ENCODE measurements at regions not wholly inside any gene's neighbourhood (a gene's known extent, or its start where the extent isn't known, plus 50 kb on each side); places are given as distances from the start of the nearest gene placed in this dataset.
"Not testable (repeated sequence)": the region's sequence is repeated elsewhere in the genome, so short reads cannot be mapped to it uniquely, and the experiment has no call there.

- Histone ChIP-seq H3K4me3 (no peak overlapping the region), H3K36me3 (no peaks in the 10 kb centered on the region), H3K27me3 (no peaks in the 10 kb centered on the region), H3K4me1 (peaks cover 0 to 26% (median 8%) of the 10 kb centered on the region in 4 donors), H3K9me3 (peaks cover 0 to 8% (median 3%) of the 10 kb centered on the region in 4 donors), H3K27ac (peak overlapping the region in 2 of 4 donors; percentile 76 to 92)
- 93 to 94% methylated on average over 8 of the region's 8 CpGs for WGBS, 2 donors
- TF ChIP-seq EP300 (IDR thresholded peaks at IDR 0.05) (no peak), POLR2A (IDR thresholded peaks at IDR 0.05) (no peak)
- TF ChIP-seq, protein P1, sequence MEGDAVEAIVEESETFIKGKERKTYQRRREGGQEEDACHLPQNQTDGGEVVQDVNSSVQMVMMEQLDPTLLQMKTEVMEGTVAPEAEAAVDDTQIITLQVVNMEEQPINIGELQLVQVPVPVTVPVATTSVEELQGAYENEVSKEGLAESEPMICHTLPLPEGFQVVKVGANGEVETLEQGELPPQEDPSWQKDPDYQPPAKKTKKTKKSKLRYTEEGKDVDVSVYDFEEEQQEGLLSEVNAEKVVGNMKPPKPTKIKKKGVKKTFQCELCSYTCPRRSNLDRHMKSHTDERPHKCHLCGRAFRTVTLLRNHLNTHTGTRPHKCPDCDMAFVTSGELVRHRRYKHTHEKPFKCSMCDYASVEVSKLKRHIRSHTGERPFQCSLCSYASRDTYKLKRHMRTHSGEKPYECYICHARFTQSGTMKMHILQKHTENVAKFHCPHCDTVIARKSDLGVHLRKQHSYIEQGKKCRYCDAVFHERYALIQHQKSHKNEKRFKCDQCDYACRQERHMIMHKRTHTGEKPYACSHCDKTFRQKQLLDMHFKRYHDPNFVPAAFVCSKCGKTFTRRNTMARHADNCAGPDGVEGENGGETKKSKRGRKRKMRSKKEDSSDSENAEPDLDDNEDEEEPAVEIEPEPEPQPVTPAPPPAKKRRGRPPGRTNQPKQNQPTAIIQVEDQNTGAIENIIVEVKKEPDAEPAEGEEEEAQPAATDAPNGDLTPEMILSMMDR (IDR thresholded peaks at IDR 0.05) = no peak
- no peak for DNase-seq (ENCODE audit: low spot score in 2 of 2)
Observed at GRCh38 chr1:232144696-232145230, 485.2 kb downstream of the SIPA1L2 start.

DNA sequence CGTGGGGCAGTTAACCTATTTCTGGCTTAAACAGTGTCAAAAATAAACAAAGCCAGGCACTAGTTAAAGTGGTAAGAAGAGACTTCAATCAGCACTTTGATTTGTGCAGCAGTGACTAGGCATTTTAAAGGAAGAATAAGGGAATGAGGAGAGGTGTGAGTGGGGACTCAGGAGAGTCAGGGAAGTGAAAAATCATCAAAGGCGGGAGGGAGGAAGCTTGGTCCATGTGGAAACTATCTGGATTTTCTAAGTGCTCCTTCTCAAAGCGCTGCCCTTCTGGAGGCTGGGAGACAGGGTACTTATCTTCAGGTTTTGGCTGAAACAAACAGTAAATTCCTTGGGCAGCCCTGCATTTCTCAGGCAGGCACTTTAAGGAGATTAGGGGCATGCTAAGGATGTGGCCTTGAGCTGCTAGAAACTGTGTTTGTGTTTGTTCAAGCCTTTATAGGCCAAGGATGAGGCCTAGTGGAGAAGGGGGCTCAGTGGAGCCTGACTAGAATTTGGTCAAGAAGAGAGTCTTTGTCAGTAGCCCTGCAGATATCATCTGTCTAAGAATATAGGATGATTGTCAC is 486.5 kb downstream of the SIPA1L2 start:
- Histone ChIP-seq H3K27me3 (no peaks in the 10 kb centered on the region), H3K36me3 (no peaks in the 10 kb centered on the region), H3K27ac (peak overlapping the region; percentile 29 to 92 (median 60)), H3K4me3 (no peak overlapping the region), H3K9me3 (peaks cover 0 to 8% (median 3%) of the 10 kb centered on the region in 4 donors), H3K4me1 (peaks cover 0 to 26% (median 7%) of the 10 kb centered on the region in 4 donors)
- DNase-seq (ENCODE audit: low spot score in 2 of 2) = no peak
- TF ChIP-seq, protein P1 (IDR thresholded peaks at IDR 0.05) = no peak
- no peak for TF ChIP-seq POLR2A (IDR thresholded peaks at IDR 0.05)
- TF ChIP-seq EP300 (IDR thresholded peaks at IDR 0.05) = no peak
- 72 to 78% methylated on average over 3 of the region's 3 CpGs for WGBS, 2 donors

DNA sequence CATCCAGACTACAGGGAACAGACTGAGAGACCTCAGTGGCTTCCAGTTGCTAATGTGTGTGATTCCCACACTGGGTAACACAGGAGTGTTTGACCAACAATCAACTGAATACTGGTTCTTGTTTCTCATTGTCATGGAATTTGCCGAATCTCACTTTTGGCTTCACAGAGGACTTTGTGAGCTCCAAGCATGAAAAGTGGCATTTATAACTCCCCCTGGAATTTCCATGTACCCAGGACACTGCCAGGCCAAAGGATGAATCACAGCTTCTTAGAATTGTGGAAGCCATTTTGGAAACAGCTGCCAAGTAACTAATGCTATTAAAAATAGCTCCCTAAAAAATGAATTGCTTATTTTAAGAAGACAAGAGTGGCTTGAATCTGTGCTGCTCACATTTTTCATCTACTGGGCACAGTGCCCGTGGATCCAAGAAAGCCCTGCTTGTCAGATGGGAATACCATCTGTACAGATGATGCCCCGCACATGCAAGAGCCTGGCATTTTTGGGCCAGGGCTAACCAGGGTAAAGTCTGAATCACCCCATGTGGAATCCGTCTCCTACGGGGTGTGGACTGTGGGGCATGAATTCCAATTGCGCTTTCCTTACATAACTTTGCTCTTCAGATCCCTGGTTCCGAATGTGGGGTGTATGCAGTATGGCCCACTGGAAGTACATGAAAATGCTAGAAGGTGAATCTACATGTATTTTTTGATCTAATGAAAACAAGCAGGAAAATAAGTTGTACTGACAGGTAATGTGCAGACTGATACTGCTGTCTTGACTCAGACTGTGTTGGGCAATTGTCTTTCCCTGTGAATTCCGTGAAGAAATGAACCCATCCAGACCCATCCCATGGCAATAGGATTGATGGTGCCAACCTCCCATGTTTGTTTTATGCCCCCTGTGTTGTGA is 487.3 kb downstream of the SIPA1L2 start:
- H3K36me3 ChIP-seq = no peaks in the 10 kb centered on the region
- TF ChIP-seq EP300 (IDR thresholded peaks at IDR 0.05) = peak; percentile 35 to 92
- TF ChIP-seq, protein P1 (IDR thresholded peaks at IDR 0.05) = no peak
- H3K9me3 ChIP-seq = peaks cover 0 to 8% (median 3%) of the 10 kb centered on the region in 4 donors
- peak; percentile 20 to 36 for DNase-seq (ENCODE audit: low spot score in 2 of 2)
- WGBS, 2 donors = 46 to 54% methylated on average over 8 of the region's 8 CpGs
- H3K4me3 ChIP-seq = no peak overlapping the region
- H3K4me1 ChIP-seq = peaks cover 0 to 31% (median 7%) of the 10 kb centered on the region in 4 donors
- H3K27ac ChIP-seq = peak overlapping the region; percentile 29 to 92 (median 60)
- no peaks in the 10 kb centered on the region for H3K27me3 ChIP-seq

DNA sequence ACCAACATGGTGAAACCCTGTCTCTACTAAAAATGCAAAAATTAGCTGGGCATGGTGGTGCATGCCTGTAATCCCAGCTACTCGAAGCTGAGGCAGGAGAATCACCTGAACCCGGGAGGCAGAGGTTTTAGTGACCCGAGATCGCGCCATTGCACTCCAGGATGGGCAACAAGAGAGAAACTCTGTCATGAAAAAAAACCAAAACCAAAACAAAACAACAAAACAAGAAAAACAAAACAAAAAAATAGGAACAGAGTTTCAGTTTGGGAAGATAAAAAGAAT is 488.8 kb downstream of the SIPA1L2 start:
- 86 to 95% methylated on average over 5 of the region's 5 CpGs for WGBS, 2 donors
- H3K4me1 ChIP-seq = peaks cover 0 to 31% (median 7%) of the 10 kb centered on the region in 4 donors
- peak overlapping the region in 2 of 4 donors; percentile 76 to 92 for H3K27ac ChIP-seq
- DNase-seq (ENCODE audit: low spot score in 2 of 2); H3K27me3 ChIP-seq; H3K4me3 ChIP-seq; H3K36me3 ChIP-seq: not testable (repeated sequence)
- H3K9me3 ChIP-seq = peaks cover 0 to 12% (median 3%) of the 10 kb centered on the region in 4 donors

- Histone ChIP-seq H3K9me3 (peaks cover 0 to 15% (median 3%) of the 10 kb centered on the region in 4 donors), H3K4me1 (peaks cover 0 to 31% (median 7%) of the 10 kb centered on the region in 4 donors), H3K36me3 (no peaks in the 10 kb centered on the region), H3K27me3 (no peaks in the 10 kb centered on the region), H3K27ac (peak overlapping the region in 2 of 4 donors; percentile 76 to 92), H3K4me3 (no peak overlapping the region)
- 72 to 76% methylated on average over 6 of the region's 6 CpGs for WGBS, 2 donors
- no peak for DNase-seq (ENCODE audit: low spot score in 2 of 2)
- no peak for TF ChIP-seq POLR2A (IDR thresholded peaks at IDR 0.05)
- no peak for TF ChIP-seq EP300 (IDR thresholded peaks at IDR 0.05)
- TF ChIP-seq, protein P1 (IDR thresholded peaks at IDR 0.05) = no peak
Observed at GRCh38 chr1:232140419-232141166, 489.3 kb downstream of the SIPA1L2 start.
